ENCODE measurements at regions not wholly inside any gene's neighbourhood (a gene's known extent, or its start where the extent isn't known, plus 50 kb on each side); places are given as distances from the start of the nearest gene placed in this dataset.

DNA sequence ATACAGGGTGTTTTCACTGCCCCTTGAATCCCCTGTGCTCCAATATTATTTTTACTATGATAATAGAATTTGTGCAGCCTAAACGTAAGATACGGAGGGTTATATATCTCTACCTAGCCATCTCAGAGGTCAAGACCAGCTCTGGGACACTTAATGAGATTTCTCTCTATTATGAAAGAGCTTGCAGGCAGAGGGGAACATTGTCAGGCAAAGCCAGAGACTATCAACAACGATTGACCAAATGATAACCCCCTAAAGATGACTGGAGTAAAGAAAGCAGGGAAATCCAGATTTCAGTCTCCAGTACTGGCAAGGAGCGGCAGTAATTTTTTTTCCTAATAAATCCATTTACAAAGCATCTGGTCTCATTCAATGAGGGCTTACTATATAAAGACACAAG is 59.8 kb upstream of the LPAR1 start:
- TF ChIP-seq POLR2AphosphoS5 (IDR thresholded peaks at IDR 0.05; ENCODE audit: low read depth, low read length) (no peak), POLR2A (IDR thresholded peaks at IDR 0.05; ENCODE audit: low read depth, low read length) (no peak), TAF1 (IDR thresholded peaks at IDR 0.05; ENCODE audit: borderline replicate concordance, low read depth, low read length) (no peak)

Measured in GM12892 (cell line).